ENCODE measurements at regions not wholly inside any gene's neighbourhood (a gene's known extent, or its start where the extent isn't known, plus 50 kb on each side); places are given as distances from the start of the nearest gene placed in this dataset.

GRCh38 chr11:31879681-31880080 lies 68.6 kb upstream of the PAX6 start:
- TF ChIP-seq, protein P1, sequence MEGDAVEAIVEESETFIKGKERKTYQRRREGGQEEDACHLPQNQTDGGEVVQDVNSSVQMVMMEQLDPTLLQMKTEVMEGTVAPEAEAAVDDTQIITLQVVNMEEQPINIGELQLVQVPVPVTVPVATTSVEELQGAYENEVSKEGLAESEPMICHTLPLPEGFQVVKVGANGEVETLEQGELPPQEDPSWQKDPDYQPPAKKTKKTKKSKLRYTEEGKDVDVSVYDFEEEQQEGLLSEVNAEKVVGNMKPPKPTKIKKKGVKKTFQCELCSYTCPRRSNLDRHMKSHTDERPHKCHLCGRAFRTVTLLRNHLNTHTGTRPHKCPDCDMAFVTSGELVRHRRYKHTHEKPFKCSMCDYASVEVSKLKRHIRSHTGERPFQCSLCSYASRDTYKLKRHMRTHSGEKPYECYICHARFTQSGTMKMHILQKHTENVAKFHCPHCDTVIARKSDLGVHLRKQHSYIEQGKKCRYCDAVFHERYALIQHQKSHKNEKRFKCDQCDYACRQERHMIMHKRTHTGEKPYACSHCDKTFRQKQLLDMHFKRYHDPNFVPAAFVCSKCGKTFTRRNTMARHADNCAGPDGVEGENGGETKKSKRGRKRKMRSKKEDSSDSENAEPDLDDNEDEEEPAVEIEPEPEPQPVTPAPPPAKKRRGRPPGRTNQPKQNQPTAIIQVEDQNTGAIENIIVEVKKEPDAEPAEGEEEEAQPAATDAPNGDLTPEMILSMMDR (IDR thresholded peaks at IDR 0.05), result no peak
- intact Hi-C loops (cut with DNase I, micrococcal nuclease), result no loop called here
- DNase-seq, result no peak

GRCh38 chr11:31877863-31878262 lies 66.7 kb upstream of the PAX6 start:
- ATAC-seq (no peak), DNase-seq (no peak)
- TF ChIP-seq, protein P1 (IDR thresholded peaks at IDR 0.05), result no peak
- no peaks in the 10 kb centered on the region for H3K9me3 ChIP-seq
- no peaks in the 10 kb centered on the region for H3K4me1 ChIP-seq (ENCODE audit: low read depth)
- intact Hi-C loops (cut with DNase I, micrococcal nuclease), result no loop called here
- no peak overlapping the region for H3K4me3 ChIP-seq
- no peaks in the 10 kb centered on the region for H3K36me3 ChIP-seq (ENCODE audit: low read depth)

More at GRCh38 chr11:31879681-31880080, 68.6 kb upstream of the PAX6 start:
- H3K36me3 ChIP-seq (ENCODE audit: low read depth), result no peaks in the 10 kb centered on the region
- no peaks in the 10 kb centered on the region for H3K9me3 ChIP-seq
- no peak for ATAC-seq
- no peak overlapping the region for H3K4me3 ChIP-seq
- H3K4me1 ChIP-seq (ENCODE audit: low read depth), result no peaks in the 10 kb centered on the region

DNA sequence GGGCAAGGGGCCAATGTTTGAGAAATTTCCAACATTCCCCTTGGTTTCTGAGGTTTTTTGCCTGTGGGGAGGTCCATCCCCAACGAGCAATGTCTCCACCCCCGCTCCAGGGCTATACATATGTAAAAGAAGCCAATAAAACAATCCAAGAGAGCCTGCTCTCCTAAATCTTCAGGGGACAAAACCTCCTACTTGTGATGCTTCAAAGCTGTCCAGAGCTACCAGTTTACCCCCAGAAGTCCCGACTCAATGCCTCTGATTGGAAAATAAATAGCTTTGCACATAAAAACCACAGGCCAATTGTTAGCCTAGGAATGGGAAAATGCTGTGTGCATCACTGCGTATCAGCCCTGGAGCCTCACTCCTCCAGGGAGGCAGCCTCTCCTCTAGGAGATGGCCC lies 66.0 kb upstream of the PAX6 start:
- no peaks in the 10 kb centered on the region for H3K36me3 ChIP-seq (ENCODE audit: low read depth)
- no peak overlapping the region for H3K4me3 ChIP-seq
- no peaks in the 10 kb centered on the region for H3K4me1 ChIP-seq (ENCODE audit: low read depth)
- ATAC-seq, result no peak
- intact Hi-C loops (cut with DNase I, micrococcal nuclease), result no loop called here
- H3K9me3 ChIP-seq, result no peaks in the 10 kb centered on the region
- no peak for DNase-seq
- TF ChIP-seq, protein P1 (IDR thresholded peaks at IDR 0.05), result no peak

DNA sequence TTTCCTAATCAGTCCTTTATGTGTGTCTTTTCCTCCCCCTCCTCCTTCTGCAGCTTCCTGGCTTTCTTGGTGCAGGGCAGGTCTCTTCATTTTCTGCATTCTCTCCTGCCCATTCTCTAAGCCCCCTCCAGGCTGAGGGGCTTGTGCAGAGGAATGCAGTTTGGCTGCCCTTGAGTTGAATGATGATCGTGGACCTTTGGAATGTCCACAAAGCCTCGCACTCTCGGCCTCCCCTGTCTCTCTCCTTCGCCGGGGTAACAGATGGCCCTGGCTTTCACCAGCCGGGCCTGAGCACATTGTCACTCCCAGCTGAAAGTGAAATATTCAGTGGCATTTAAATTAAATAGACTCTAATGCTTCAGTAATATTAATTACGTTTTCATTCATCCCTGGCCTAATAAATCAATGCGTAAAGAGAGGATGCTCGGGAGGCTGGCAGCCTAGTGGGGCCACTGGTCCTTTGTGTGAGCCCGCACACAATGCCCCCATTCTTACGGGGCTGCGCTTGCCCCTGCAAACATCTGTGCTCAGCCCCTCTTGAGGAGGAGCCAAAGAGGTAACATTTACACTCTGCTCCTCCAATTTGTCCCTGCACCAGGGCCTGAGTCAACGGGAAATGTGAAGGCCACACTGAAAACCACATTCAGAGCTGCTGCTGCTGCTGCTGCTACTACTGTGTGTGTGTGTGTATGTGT lies 64.9 kb upstream of the PAX6 start:
- no peaks in the 10 kb centered on the region for H3K36me3 ChIP-seq (ENCODE audit: low read depth)
- ATAC-seq (no peak), DNase-seq (no peak)
- intact Hi-C loops (cut with DNase I, micrococcal nuclease), result no loop called here
- TF ChIP-seq, protein P1 (IDR thresholded peaks at IDR 0.05), result no peak
- no peak overlapping the region for H3K4me3 ChIP-seq
- no peaks in the 10 kb centered on the region for H3K9me3 ChIP-seq
- H3K4me1 ChIP-seq (ENCODE audit: low read depth), result no peaks in the 10 kb centered on the region

GRCh38 chr11:31874631-31875191 lies 63.6 kb upstream of the PAX6 start:
- DNase-seq (no peak), ATAC-seq (no peak)
- intact Hi-C loops (cut with DNase I, micrococcal nuclease), result no loop called here
- no peaks in the 10 kb centered on the region for H3K9me3 ChIP-seq
- H3K4me1 ChIP-seq (ENCODE audit: low read depth), result no peaks in the 10 kb centered on the region
- H3K36me3 ChIP-seq (ENCODE audit: low read depth), result no peaks in the 10 kb centered on the region
- TF ChIP-seq, protein P1 (IDR thresholded peaks at IDR 0.05), result no peak
- H3K4me3 ChIP-seq, result no peak overlapping the region

All from mucosa of descending colon (tissue), 3 donors.